ENCODE measurements at regions not wholly inside any gene's neighbourhood (a gene's known extent, or its start where the extent isn't known, plus 50 kb on each side); places are given as distances from the start of the nearest gene placed in this dataset.

DNA sequence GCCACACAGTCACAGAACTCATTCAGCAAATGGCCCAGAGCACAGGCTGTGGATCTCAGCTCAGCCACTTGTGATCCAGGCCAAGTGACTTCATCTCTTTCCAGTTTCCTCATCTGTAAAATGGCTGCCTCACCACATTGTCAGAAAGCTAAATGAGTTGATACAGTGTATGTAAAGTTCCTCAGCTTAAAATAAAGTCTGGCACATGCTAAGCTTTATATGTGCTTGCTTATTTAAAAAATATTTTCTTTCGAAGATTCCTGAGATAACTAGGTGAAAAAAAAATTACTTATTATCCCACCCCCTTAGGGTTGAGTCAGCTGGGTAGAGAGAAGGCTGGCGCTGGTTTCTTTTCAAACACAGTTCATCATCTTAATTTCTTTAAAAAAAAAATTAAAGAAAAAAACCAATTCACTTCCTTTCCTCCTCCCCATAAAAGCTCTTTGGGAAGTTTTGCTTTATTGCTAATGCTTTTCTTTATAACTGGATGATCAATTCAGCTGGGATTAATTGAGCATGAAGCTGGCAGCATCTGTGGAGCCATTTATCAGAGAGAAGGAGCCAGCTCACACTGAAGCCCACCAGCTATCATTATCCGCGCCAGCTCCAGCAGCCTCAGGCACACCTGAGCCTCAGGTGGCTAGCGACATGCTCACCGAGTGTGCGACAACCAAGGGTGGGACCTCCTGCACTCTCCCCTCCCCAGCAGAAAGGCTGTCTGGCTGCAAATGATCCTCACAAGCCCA is 354.9 kb downstream of the FOXO1 start:
- Histone ChIP-seq H3K27ac (no peak overlapping the region), H3K27me3 (no peaks in the 10 kb centered on the region), H3K4me3 (no peak overlapping the region), H3K36me3 (no peaks in the 10 kb centered on the region), H3K4me1 (no peaks in the 10 kb centered on the region), H3K9me3 (peaks cover 0 to 4% of the 10 kb centered on the region in 2 donors)
- intact Hi-C loops (cut with DNase I; ENCODE audit: low total_unique reads): no loop called here
- DNase-seq (ENCODE audit: low spot score in 2 of 2): no peak
- TF ChIP-seq, protein P1, sequence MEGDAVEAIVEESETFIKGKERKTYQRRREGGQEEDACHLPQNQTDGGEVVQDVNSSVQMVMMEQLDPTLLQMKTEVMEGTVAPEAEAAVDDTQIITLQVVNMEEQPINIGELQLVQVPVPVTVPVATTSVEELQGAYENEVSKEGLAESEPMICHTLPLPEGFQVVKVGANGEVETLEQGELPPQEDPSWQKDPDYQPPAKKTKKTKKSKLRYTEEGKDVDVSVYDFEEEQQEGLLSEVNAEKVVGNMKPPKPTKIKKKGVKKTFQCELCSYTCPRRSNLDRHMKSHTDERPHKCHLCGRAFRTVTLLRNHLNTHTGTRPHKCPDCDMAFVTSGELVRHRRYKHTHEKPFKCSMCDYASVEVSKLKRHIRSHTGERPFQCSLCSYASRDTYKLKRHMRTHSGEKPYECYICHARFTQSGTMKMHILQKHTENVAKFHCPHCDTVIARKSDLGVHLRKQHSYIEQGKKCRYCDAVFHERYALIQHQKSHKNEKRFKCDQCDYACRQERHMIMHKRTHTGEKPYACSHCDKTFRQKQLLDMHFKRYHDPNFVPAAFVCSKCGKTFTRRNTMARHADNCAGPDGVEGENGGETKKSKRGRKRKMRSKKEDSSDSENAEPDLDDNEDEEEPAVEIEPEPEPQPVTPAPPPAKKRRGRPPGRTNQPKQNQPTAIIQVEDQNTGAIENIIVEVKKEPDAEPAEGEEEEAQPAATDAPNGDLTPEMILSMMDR (IDR thresholded peaks at IDR 0.05): no peak
- no peak for TF ChIP-seq POLR2A (IDR thresholded peaks at IDR 0.05)
- TF ChIP-seq POLR2AphosphoS5 (IDR thresholded peaks at IDR 0.05): no peak

DNA sequence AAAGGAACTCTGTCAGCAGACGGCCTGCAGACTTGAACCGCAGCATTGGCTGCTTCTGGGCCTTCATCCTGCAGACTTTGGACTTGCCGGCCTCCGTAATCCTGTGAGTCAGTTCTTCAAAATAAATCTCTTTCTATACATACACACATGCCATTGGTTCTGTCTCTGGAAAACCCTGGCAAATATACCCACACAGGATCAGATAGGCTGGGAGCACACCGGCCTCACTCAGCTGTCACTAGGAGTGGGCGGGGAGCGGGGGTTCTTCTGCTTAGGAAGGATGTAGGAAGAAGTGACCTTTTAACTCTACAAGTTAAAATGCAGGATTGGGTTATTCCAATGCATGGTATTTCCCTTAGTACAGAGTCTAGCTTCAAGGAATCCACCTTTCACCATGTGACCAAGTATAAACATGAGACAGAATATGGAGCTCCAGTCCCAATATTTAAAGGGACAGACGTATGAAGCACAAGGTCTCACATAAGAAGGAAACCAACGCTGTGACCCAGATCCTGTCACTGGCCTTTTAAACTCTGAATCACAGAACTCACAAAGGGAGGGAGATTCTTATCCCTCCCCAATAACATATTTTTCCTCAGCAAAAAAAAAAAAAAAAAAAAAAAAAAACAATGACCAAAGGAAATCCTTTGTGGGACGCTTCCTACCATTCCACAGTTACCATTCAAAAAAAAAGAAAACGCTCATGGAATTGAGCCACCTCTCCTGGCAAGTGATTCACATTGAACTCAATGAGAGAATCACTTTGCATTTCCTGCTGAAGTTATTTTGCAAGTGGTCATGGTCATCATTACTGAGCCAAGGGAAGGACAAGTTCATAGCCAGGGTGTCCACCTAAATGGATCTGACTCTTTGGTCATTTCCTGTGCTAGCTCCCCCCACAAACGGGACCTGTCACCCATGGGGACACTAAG is 352.9 kb downstream of the FOXO1 start:
- H3K27ac ChIP-seq: peak overlapping the region in 1 of 2 donors; percentile 54
- intact Hi-C loops (cut with DNase I; ENCODE audit: low total_unique reads): no loop called here

DNA sequence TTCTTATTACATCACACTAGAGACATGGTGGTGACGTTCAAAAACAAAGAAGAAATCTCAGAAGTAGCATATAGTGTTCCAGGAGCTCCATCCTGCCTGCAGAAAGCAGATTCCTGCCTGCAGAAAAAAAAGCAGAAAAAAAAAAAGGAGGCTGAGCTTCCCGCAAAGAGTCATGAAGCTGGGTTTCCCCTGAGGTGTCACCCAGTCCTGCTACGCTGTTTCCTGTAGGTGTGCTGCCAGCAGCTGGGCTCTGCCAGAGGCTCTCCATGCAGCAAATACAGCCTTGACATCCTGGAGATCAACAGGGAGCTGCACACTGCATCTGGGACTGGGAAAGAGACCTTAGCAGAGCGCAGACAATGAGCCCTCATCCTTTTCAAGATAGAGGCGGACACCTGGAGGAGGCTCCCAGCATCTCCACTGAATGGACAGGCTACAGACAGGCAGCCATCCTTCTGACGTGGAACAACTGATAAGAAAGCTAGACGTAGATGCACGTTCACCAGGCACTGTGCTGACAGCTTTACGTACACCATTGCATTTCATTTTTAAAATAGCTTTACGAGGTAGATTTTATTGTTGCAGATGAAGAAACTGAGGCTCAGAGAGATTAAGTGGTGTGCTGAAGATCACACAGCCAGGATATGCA is 350.9 kb downstream of the FOXO1 start:
- intact Hi-C loops (cut with DNase I; ENCODE audit: low total_unique reads): no loop called here
- Histone ChIP-seq H3K4me3 (no peak overlapping the region), H3K4me1 (no peaks in the 10 kb centered on the region), H3K27ac (no peak overlapping the region), H3K36me3 (no peaks in the 10 kb centered on the region), H3K9me3 (no peaks in the 10 kb centered on the region), H3K27me3 (no peaks in the 10 kb centered on the region)
- TF ChIP-seq, protein P1 (IDR thresholded peaks at IDR 0.05): no peak
- no peak for TF ChIP-seq POLR2A (IDR thresholded peaks at IDR 0.05)
- peak in 1 of 3 donors; percentile 14 for TF ChIP-seq POLR2AphosphoS5 (IDR thresholded peaks at IDR 0.05)
- peak in 1 of 2 donors; percentile 36 for DNase-seq (ENCODE audit: low spot score in 2 of 2)

More for the DNA sequence above, 352.9 kb downstream of the FOXO1 start:
- H3K27me3 ChIP-seq: no peaks in the 10 kb centered on the region
- H3K4me3 ChIP-seq: no peak overlapping the region
- H3K36me3 ChIP-seq: no peaks in the 10 kb centered on the region
- no peaks in the 10 kb centered on the region for H3K9me3 ChIP-seq
- TF ChIP-seq, protein P1 (IDR thresholded peaks at IDR 0.05): no peak
- TF ChIP-seq POLR2AphosphoS5 (IDR thresholded peaks at IDR 0.05): peak in 1 of 3 donors; percentile 29
- no peak for DNase-seq (ENCODE audit: low spot score in 2 of 2)
- no peaks in the 10 kb centered on the region for H3K4me1 ChIP-seq

DNA sequence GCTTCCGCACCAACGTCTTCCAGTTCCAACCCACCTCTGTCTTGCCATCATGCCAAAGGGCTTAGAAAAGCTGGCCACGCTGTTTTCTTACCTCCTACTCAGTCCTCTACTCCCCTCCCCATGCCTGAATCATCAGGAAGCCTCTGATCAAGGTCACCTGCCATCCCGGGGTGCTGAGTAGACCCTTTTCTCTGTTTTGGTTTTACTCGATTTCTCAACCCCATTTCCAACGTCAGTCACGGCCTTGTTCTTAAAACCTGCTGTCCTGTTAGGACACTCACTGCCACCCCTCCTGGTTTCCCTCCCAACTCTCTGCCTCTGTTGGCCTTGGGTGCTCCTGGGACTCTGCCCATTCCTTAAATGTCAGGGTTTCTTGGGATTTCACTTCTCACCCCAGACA is 350.1 kb downstream of the FOXO1 start:
- Histone ChIP-seq H3K9me3 (no peaks in the 10 kb centered on the region), H3K27ac (no peak overlapping the region), H3K4me3 (no peak overlapping the region), H3K4me1 (no peaks in the 10 kb centered on the region), H3K36me3 (no peaks in the 10 kb centered on the region), H3K27me3 (no peaks in the 10 kb centered on the region)
- DNase-seq (ENCODE audit: low spot score in 2 of 2): no peak
- intact Hi-C loops (cut with DNase I; ENCODE audit: low total_unique reads): no loop called here
- no peak for TF ChIP-seq POLR2AphosphoS5 (IDR thresholded peaks at IDR 0.05)
- TF ChIP-seq POLR2A (IDR thresholded peaks at IDR 0.05): no peak
- TF ChIP-seq, protein P1 (IDR thresholded peaks at IDR 0.05): no peak

Data from breast epithelium (tissue), 4 donors.